ENCODE measurements at regions not wholly inside any gene's neighbourhood (a gene's known extent, or its start where the extent isn't known, plus 50 kb on each side); places are given as distances from the start of the nearest gene placed in this dataset.

GRCh38 chr5:56346741-56347535, 113.8 kb upstream of the ANKRD55 start:
- H3K27me3 Mint-ChIP-seq (ENCODE audit: low read depth in 3 of 3), result peaks cover 0 to 2% (median 0%) of the 10 kb centered on the region in 3 donors
- TF ChIP-seq CTCF (IDR thresholded peaks at IDR 0.05), result no peak
- peak; percentile 47 to 75 (median 69) for DNase-seq
- intact Hi-C loops (cut with micrococcal nuclease), result no loop called here
- no peaks in the 10 kb centered on the region for H3K36me3 ChIP-seq (replicated peaks in 1 of 2; ENCODE audit: control insufficient read depth in 1 of 2, insufficient read depth in 2 of 2, low read length in 2 of 2)
- H3K79me2 ChIP-seq (ENCODE audit: insufficient read depth, low read length), result no peaks in the 10 kb centered on the region
- peaks cover 20 to 31% of the 10 kb centered on the region in 2 donors for H3K4me1 ChIP-seq (ENCODE audit: control insufficient read depth in 1 of 2, insufficient read depth in 2 of 2, low read length in 2 of 2)
- no peaks in the 10 kb centered on the region for H3K27me3 ChIP-seq (ENCODE audit: control insufficient read depth in 2 of 2, insufficient read depth in 2 of 2, low read length in 2 of 2)
- no peak overlapping the region for H3K4me3 ChIP-seq (replicated peaks in 1 of 3; ENCODE audit: low read depth in 2 of 3, low read length in 3 of 3)
- WGBS (ENCODE audit: insufficient coverage), result no CpG with 5 or more reads among the region's 2 CpGs
- H2AFZ ChIP-seq (ENCODE audit: insufficient read depth, low read depth, low read length, poor library complexity, severe bottlenecking), result no peak overlapping the region
- peak overlapping the region in 1 of 7 donors; percentile 70 for H3K27ac Mint-ChIP-seq
- H3K4me1 Mint-ChIP-seq, result peaks cover 27% of the 10 kb centered on the region
- H3K36me3 Mint-ChIP-seq, result no peaks in the 10 kb centered on the region
- H4K20me1 ChIP-seq (ENCODE audit: insufficient read depth, low read length), result no peaks in the 10 kb centered on the region
- H3K27ac ChIP-seq (ENCODE audit: low read depth in 1 of 2, low read length in 2 of 2), result no peak overlapping the region
- peak overlapping the region; percentile 30 for H3K4me2 ChIP-seq (replicated peaks; ENCODE audit: extremely low read depth, low read length, poor library complexity, severe bottlenecking)
- H3K9ac ChIP-seq (ENCODE audit: insufficient read depth, low read length, poor library complexity, severe bottlenecking), result no peak overlapping the region
- H3K4me3 Mint-ChIP-seq, result peak overlapping the region in 1 of 2 donors; percentile 66
- peaks cover 0 to 11% (median 3%) of the 10 kb centered on the region in 7 donors for H3K9me3 Mint-ChIP-seq
- H3K9me3 ChIP-seq (replicated peaks in 1 of 2; ENCODE audit: control insufficient read depth in 1 of 2, insufficient read depth in 1 of 2, low read length in 2 of 2), result no peaks in the 10 kb centered on the region

DNA sequence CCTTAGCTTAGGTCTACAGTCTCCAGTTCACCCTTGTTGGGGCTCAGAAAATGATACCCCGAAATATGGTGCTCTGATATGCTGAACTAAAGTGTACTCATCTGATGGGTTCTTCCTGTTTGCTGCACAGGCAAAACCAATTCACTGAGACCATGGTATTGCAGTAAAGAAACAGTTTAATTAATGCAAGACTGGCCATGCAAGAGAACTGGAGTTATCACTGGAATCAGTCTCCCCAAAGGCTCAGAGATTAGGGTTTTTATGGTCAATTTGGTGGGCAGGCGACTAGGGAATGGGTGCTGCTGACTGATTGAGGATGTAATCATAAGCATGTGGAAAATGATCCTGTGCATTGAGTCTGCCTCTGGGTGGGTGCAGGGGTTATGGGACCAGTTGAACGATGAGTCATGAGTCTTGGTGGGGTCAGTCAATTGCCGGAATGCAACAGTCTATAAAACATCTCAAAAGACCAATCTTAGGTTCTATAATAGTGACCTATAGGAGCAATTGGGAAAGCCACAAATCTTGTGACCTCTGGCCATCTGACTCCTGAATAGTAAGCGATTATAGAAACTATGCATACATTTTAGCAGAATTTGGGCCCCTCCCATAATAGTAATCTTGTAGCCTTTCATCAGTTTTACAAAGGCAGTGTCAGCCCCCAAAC, 113.0 kb upstream of the ANKRD55 start:
- H3K4me2 ChIP-seq (replicated peaks; ENCODE audit: extremely low read depth, low read length, poor library complexity, severe bottlenecking), result no peak overlapping the region
- no peaks in the 10 kb centered on the region for H3K9me3 ChIP-seq (replicated peaks in 1 of 2; ENCODE audit: control insufficient read depth in 1 of 2, insufficient read depth in 1 of 2, low read length in 2 of 2)
- H3K36me3 Mint-ChIP-seq, result no peaks in the 10 kb centered on the region
- no peak overlapping the region for H3K27ac Mint-ChIP-seq
- no peak for TF ChIP-seq CTCF (IDR thresholded peaks at IDR 0.05)
- intact Hi-C loops (cut with micrococcal nuclease), result no loop called here
- no peaks in the 10 kb centered on the region for H4K20me1 ChIP-seq (ENCODE audit: insufficient read depth, low read length)
- DNase-seq, result no peak
- no peak overlapping the region for H3K4me3 Mint-ChIP-seq
- H3K27ac ChIP-seq (ENCODE audit: low read depth in 1 of 2, low read length in 2 of 2), result no peak overlapping the region
- 100% methylated on average over 1 of the region's 5 CpGs for whole genome bisulfite sequencing (ENCODE audit: insufficient coverage)
- H3K27me3 ChIP-seq (ENCODE audit: control insufficient read depth in 2 of 2, insufficient read depth in 2 of 2, low read length in 2 of 2), result no peaks in the 10 kb centered on the region
- H3K79me2 ChIP-seq (ENCODE audit: insufficient read depth, low read length), result no peaks in the 10 kb centered on the region
- no peak overlapping the region for H3K4me3 ChIP-seq (replicated peaks in 1 of 3; ENCODE audit: low read depth in 2 of 3, low read length in 3 of 3)
- peaks cover 30% of the 10 kb centered on the region for H3K4me1 Mint-ChIP-seq
- H3K27me3 Mint-ChIP-seq (ENCODE audit: low read depth in 3 of 3), result peaks cover 0 to 2% (median 0%) of the 10 kb centered on the region in 3 donors
- H3K36me3 ChIP-seq (replicated peaks in 1 of 2; ENCODE audit: control insufficient read depth in 1 of 2, insufficient read depth in 2 of 2, low read length in 2 of 2), result no peaks in the 10 kb centered on the region
- H3K9me3 Mint-ChIP-seq, result peaks cover 0 to 11% (median 3%) of the 10 kb centered on the region in 7 donors
- H3K9ac ChIP-seq (ENCODE audit: insufficient read depth, low read length, poor library complexity, severe bottlenecking), result no peak overlapping the region
- no peak overlapping the region for H2AFZ ChIP-seq (ENCODE audit: insufficient read depth, low read depth, low read length, poor library complexity, severe bottlenecking)
- H3K4me1 ChIP-seq (ENCODE audit: control insufficient read depth in 1 of 2, insufficient read depth in 2 of 2, low read length in 2 of 2), result peaks cover 20 to 30% of the 10 kb centered on the region in 2 donors
